ENCODE measurements at regions not wholly inside any gene's neighbourhood (a gene's known extent, or its start where the extent isn't known, plus 50 kb on each side); places are given as distances from the start of the nearest gene placed in this dataset.

DNA sequence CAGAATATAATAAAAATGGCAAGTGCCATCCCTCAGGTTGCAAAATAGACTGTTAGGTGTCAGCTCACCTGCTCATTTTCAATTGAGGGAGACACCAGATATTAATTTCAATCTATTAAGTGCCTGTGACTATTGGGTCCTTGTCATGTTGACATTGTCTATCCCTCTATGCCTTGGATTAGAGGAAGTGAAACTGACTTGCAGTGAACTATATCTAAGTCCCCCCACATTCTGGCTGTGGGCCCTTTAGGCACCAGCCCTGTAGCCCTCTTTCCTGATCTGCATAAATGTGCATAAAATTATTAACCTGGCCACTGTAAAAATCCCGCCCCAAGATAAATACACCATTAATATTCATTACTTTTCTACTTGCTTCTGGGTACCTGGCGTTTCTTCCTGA, 293.0 kb upstream of the CLNK start (continued):
- TF ChIP-seq, protein P1, sequence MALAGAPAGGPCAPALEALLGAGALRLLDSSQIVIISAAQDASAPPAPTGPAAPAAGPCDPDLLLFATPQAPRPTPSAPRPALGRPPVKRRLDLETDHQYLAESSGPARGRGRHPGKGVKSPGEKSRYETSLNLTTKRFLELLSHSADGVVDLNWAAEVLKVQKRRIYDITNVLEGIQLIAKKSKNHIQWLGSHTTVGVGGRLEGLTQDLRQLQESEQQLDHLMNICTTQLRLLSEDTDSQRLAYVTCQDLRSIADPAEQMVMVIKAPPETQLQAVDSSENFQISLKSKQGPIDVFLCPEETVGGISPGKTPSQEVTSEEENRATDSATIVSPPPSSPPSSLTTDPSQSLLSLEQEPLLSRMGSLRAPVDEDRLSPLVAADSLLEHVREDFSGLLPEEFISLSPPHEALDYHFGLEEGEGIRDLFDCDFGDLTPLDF (CRISPR knock-in tag; IDR thresholded peaks at IDR 0.05) = no peak
- TF ChIP-seq FOXJ3 (CRISPR knock-in tag; IDR thresholded peaks at IDR 0.05; ENCODE audit: borderline replicate concordance) = no peak

DNA sequence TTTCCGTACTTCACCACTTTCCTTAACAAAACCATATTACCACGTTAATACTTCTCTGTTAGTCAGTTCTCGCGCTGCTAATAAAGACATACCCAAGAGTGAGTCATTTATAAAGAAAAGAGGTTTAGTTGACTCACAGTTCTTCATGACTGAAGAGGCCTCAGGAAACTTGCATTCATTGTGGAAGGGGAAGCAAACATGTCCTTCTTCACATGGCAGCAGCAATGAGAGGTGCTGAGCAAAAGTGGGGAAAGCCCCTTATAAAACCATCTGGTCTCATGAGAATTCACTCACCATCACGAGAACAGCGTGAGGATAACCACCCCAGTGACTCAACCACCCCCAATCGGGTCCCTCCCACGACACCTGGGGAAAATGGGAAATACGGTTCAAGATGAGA, 289.8 kb upstream of the CLNK start:
- Mint-ChIP-seq H3K27ac (no peak overlapping the region), H3K4me3 (no peak overlapping the region), H3K9me3 (peaks cover 82% of the 10 kb centered on the region), H3K27me3 (ENCODE audit: low read depth) (peaks cover 11% of the 10 kb centered on the region), H3K4me1 (no peaks in the 10 kb centered on the region), H3K36me3 (peaks cover 72% of the 10 kb centered on the region)
- DNase-seq (ENCODE audit: low spot score) (no peak), ATAC-seq (no peak)
- ChIA-PET CTCF (no interaction called here), POLR2A (no interaction called here)
- TF ChIP-seq KAT7 (CRISPR knock-in tag; IDR thresholded peaks at IDR 0.05; ENCODE audit: borderline replicate concordance) (no peak), TP53 (CRISPR knock-in tag; IDR thresholded peaks at IDR 0.05) (no peak), ZNF317 (CRISPR knock-in tag; IDR thresholded peaks at IDR 0.05; ENCODE audit: borderline replicate concordance, low read depth) (no peak), CREM (CRISPR knock-in tag; IDR thresholded peaks at IDR 0.05) (no peak), NFYB (CRISPR knock-in tag; conservative IDR thresholded peaks at IDR 0.05; ENCODE audit: low read depth) (no peak), USF2 (CRISPR knock-in tag; IDR thresholded peaks at IDR 0.05) (no peak), HMGA2 (CRISPR knock-in tag; IDR thresholded peaks at IDR 0.05) (no peak), IRF1 (CRISPR knock-in tag; IDR thresholded peaks at IDR 0.05) (no peak), SP1 (CRISPR knock-in tag; conservative IDR thresholded peaks at IDR 0.05) (no peak), ELF4 (CRISPR knock-in tag; IDR thresholded peaks at IDR 0.05; ENCODE audit: low read depth) (no peak), FOXP1 (CRISPR knock-in tag; IDR thresholded peaks at IDR 0.05; ENCODE audit: borderline replicate concordance) (no peak), ZNF396 (CRISPR knock-in tag; IDR thresholded peaks at IDR 0.05; ENCODE audit: borderline replicate concordance) (no peak), MXD4 (CRISPR knock-in tag; IDR thresholded peaks at IDR 0.05; ENCODE audit: borderline replicate concordance) (no peak)
- TF ChIP-seq, protein P2, sequence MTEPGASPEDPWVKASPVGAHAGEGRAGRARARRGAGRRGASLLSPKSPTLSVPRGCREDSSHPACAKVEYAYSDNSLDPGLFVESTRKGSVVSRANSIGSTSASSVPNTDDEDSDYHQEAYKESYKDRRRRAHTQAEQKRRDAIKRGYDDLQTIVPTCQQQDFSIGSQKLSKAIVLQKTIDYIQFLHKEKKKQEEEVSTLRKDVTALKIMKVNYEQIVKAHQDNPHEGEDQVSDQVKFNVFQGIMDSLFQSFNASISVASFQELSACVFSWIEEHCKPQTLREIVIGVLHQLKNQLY (CRISPR knock-in tag; IDR thresholded peaks at IDR 0.05) = no peak
- TF ChIP-seq, protein P3, sequence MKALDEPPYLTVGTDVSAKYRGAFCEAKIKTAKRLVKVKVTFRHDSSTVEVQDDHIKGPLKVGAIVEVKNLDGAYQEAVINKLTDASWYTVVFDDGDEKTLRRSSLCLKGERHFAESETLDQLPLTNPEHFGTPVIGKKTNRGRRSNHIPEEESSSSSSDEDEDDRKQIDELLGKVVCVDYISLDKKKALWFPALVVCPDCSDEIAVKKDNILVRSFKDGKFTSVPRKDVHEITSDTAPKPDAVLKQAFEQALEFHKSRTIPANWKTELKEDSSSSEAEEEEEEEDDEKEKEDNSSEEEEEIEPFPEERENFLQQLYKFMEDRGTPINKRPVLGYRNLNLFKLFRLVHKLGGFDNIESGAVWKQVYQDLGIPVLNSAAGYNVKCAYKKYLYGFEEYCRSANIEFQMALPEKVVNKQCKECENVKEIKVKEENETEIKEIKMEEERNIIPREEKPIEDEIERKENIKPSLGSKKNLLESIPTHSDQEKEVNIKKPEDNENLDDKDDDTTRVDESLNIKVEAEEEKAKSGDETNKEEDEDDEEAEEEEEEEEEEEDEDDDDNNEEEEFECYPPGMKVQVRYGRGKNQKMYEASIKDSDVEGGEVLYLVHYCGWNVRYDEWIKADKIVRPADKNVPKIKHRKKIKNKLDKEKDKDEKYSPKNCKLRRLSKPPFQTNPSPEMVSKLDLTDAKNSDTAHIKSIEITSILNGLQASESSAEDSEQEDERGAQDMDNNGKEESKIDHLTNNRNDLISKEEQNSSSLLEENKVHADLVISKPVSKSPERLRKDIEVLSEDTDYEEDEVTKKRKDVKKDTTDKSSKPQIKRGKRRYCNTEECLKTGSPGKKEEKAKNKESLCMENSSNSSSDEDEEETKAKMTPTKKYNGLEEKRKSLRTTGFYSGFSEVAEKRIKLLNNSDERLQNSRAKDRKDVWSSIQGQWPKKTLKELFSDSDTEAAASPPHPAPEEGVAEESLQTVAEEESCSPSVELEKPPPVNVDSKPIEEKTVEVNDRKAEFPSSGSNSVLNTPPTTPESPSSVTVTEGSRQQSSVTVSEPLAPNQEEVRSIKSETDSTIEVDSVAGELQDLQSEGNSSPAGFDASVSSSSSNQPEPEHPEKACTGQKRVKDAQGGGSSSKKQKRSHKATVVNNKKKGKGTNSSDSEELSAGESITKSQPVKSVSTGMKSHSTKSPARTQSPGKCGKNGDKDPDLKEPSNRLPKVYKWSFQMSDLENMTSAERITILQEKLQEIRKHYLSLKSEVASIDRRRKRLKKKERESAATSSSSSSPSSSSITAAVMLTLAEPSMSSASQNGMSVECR (CRISPR knock-in tag; IDR thresholded peaks at IDR 0.05; ENCODE audit: borderline replicate concordance) = no peak
- TF ChIP-seq, protein P4, sequence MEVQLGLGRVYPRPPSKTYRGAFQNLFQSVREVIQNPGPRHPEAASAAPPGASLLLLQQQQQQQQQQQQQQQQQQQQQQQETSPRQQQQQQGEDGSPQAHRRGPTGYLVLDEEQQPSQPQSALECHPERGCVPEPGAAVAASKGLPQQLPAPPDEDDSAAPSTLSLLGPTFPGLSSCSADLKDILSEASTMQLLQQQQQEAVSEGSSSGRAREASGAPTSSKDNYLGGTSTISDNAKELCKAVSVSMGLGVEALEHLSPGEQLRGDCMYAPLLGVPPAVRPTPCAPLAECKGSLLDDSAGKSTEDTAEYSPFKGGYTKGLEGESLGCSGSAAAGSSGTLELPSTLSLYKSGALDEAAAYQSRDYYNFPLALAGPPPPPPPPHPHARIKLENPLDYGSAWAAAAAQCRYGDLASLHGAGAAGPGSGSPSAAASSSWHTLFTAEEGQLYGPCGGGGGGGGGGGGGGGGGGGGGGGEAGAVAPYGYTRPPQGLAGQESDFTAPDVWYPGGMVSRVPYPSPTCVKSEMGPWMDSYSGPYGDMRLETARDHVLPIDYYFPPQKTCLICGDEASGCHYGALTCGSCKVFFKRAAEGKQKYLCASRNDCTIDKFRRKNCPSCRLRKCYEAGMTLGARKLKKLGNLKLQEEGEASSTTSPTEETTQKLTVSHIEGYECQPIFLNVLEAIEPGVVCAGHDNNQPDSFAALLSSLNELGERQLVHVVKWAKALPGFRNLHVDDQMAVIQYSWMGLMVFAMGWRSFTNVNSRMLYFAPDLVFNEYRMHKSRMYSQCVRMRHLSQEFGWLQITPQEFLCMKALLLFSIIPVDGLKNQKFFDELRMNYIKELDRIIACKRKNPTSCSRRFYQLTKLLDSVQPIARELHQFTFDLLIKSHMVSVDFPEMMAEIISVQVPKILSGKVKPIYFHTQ (CRISPR knock-in tag; IDR thresholded peaks at IDR 0.05) = no peak
- TF ChIP-seq, protein P5, sequence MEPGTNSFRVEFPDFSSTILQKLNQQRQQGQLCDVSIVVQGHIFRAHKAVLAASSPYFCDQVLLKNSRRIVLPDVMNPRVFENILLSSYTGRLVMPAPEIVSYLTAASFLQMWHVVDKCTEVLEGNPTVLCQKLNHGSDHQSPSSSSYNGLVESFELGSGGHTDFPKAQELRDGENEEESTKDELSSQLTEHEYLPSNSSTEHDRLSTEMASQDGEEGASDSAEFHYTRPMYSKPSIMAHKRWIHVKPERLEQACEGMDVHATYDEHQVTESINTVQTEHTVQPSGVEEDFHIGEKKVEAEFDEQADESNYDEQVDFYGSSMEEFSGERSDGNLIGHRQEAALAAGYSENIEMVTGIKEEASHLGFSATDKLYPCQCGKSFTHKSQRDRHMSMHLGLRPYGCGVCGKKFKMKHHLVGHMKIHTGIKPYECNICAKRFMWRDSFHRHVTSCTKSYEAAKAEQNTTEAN (CRISPR knock-in tag; IDR thresholded peaks at IDR 0.05) = no peak
